ENCODE measurements at regions not wholly inside any gene's neighbourhood (a gene's known extent, or its start where the extent isn't known, plus 50 kb on each side); places are given as distances from the start of the nearest gene placed in this dataset.

- TF ChIP-seq CTCF (conservative IDR thresholded peaks at IDR 0.05; ENCODE audit: low read depth, low read length) (no peak), EZH2 (IDR thresholded peaks at IDR 0.05; ENCODE audit: low read length, unreplicated experiment) (no peak)
These were observed 62.6 kb downstream of the TRIML1 start for GRCh38 chr4:188201851-188202250.

Measured in PC-3 (cell line).